Endodermal cell (in vitro differentiated cells): ENCODE measurements at regions not wholly inside any gene's neighbourhood (a gene's known extent, or its start where the extent isn't known, plus 50 kb on each side); places are given as distances from the start of the nearest gene placed in this dataset.

Source experiments
- DNase-seq: peaks from one replicate; pipeline ENCODE4 v3.0.0-alpha.2; 2017
- H3K27ac ChIP-seq: 2 replicates; pipeline ENCODE4 v1.5.1; 2013; ENCODE audit warnings: mild to moderate bottlenecking, low read depth, low read length, moderate library complexity
- H3K27me3 ChIP-seq: 2 replicates; pipeline ENCODE4 v1.6.1; 2013; ENCODE audit warnings: mild to moderate bottlenecking, low read length, moderate library complexity; ENCODE audit not compliant: insufficient read depth, control insufficient read depth, poor library complexity, severe bottlenecking
- H3K36me3 ChIP-seq: 2 replicates; pipeline ENCODE4 v1.7.0; 2013; ENCODE audit warnings: mild to moderate bottlenecking, low read length, moderate library complexity; ENCODE audit not compliant: control insufficient read depth, insufficient read depth
- H3K4me1 ChIP-seq: one replicate; pipeline ENCODE4 v1.7.0; 2013; ENCODE audit warnings: low read length; ENCODE audit not compliant: control insufficient read depth, insufficient read depth
- H3K4me3 ChIP-seq: 2 replicates; pipeline ENCODE4 v1.5.1; 2013; ENCODE audit warnings: mild to moderate bottlenecking, low read length, moderate library complexity
- H3K9ac ChIP-seq: 2 replicates; pipeline ENCODE4 v1.6.1; 2013; ENCODE audit warnings: mild to moderate bottlenecking, low read length, moderate library complexity; ENCODE audit not compliant: poor library complexity, severe bottlenecking; ENCODE audit errors: extremely low read depth
- H3K9me3 ChIP-seq: 2 replicates; pipeline ENCODE4 v1.6.1; 2013; ENCODE audit warnings: mild to moderate bottlenecking, low read length, moderate library complexity; ENCODE audit not compliant: control insufficient read depth
- H3K27ac Mint-ChIP-seq: 2 replicates; pipeline ENCODE4 v1.8.0; 2020; ENCODE audit warnings: mixed read lengths
- H3K27me3 Mint-ChIP-seq: 2 replicates; pipeline ENCODE4 v1.8.0; 2021; ENCODE audit warnings: mild to moderate bottlenecking, mixed read lengths; ENCODE audit not compliant: insufficient read depth
- H3K36me3 Mint-ChIP-seq: 2 replicates; pipeline ENCODE4 v1.8.0; 2020; ENCODE audit warnings: low read depth, mixed read lengths
- H3K4me1 Mint-ChIP-seq: 2 replicates; pipeline ENCODE4 v1.8.0; 2020; ENCODE audit warnings: mixed read lengths
- H3K4me3 Mint-ChIP-seq: 2 replicates; pipeline ENCODE4 v1.8.0; 2020; ENCODE audit warnings: mild to moderate bottlenecking, moderate library complexity, mixed read lengths
- H3K9me3 Mint-ChIP-seq: 2 replicates; pipeline ENCODE4 v1.8.0; 2020; ENCODE audit warnings: mild to moderate bottlenecking, mixed read lengths
- CTCF ChIP-seq: fragments of 200-600 bp; sonication (generic); conservative IDR thresholded peaks from 2 replicates; pipeline ENCODE4 v1.5.0; 2021; ENCODE audit warnings: antibody characterized with exemption, mild to moderate bottlenecking
- WGBS, 2 experiments: methylation state at CpG; one replicate each; pipeline versions ENCODE4 v1.1.5 to v1.1.7; 2013; ENCODE audit warnings: missing lambda C conversion rate in 2 of 2, mixed read lengths in 1 of 2; ENCODE audit not compliant: insufficient coverage in 1 of 2, insufficient read length in 1 of 2; 5-methylcytosine and 5-hydroxymethylcytosine counted together

GRCh38 chr20:39397646-39398045 is 435.5 kb downstream of the DHX35 start:
- Mint-ChIP-seq H3K9me3 (no peaks in the 10 kb centered on the region), H3K27ac (no peak overlapping the region), H3K27me3 (no peaks in the 10 kb centered on the region), H3K36me3 (no peaks in the 10 kb centered on the region), H3K4me1 (no peaks in the 10 kb centered on the region), H3K4me3 (no peak overlapping the region)
- no peak overlapping the region for H3K9ac ChIP-seq
- no peaks in the 10 kb centered on the region for H3K4me1 ChIP-seq
- DNase-seq = no peak
- H3K27me3 ChIP-seq = no peaks in the 10 kb centered on the region
- no peaks in the 10 kb centered on the region for H3K36me3 ChIP-seq
- 90 to 98% methylated on average over 2 of the region's 2 CpGs for WGBS, 2 experiments
- H3K4me3 ChIP-seq = no peak overlapping the region
- no peak for TF ChIP-seq CTCF
- H3K9me3 ChIP-seq = no peaks in the 10 kb centered on the region
- no peak overlapping the region for H3K27ac ChIP-seq

DNA sequence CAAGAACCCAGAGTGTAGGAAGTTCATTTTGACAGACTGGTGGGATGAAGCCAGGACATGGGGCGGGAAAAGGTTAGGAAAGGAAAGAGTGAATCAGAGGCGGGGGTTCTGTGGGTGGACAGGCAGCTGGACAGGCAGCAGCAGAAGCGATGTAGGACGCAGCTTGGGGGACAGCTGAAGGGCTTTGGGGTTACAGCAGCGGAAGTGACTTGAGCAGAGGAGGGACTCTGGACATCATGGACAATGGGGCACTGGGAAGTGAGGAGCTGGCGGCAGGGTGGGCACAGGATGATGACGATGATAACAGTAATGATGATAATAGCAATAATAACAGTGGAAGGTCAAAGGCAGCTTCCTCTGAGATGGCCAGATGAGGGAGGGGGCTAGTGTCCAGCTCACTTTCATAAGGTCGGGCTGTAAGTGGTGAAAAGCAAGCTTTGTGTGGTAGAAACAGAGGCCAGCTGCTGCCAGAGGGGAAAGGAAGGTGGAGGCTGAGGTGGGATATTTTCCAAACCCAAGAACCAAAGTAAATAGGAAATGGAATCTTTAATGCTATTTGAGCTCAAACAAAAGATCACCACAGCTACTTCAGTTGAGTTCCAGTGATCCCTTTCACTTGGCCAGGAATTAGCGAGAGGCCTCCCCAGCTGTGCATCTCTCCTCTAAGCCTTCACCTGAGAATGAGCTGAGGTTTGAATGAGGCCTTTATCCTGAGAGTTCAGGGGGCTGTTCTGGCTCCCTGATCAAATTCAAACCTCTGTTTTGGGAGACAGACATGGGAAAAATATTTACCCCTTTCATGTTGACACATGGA is 433.5 kb downstream of the DHX35 start:
- no peaks in the 10 kb centered on the region for H3K36me3 Mint-ChIP-seq
- Histone ChIP-seq H3K4me1 (no peaks in the 10 kb centered on the region), H3K36me3 (no peaks in the 10 kb centered on the region), H3K4me3 (no peak overlapping the region), H3K27ac (no peak overlapping the region), H3K9ac (no peak overlapping the region), H3K27me3 (no peaks in the 10 kb centered on the region), H3K9me3 (no peaks in the 10 kb centered on the region)
- H3K27ac Mint-ChIP-seq = no peak overlapping the region
- no peak overlapping the region for H3K4me3 Mint-ChIP-seq
- no peak for DNase-seq
- H3K27me3 Mint-ChIP-seq = no peaks in the 10 kb centered on the region
- 92 to 96% methylated on average over 4 to 9 of the region's 9 CpGs for WGBS, 2 experiments
- H3K4me1 Mint-ChIP-seq = no peaks in the 10 kb centered on the region
- no peaks in the 10 kb centered on the region for H3K9me3 Mint-ChIP-seq
- TF ChIP-seq CTCF = no peak

- no peak overlapping the region for H3K27ac ChIP-seq
- H3K36me3 ChIP-seq = no peaks in the 10 kb centered on the region
- no peak overlapping the region for H3K9ac ChIP-seq
- H3K9me3 Mint-ChIP-seq = no peaks in the 10 kb centered on the region
- DNase-seq = no peak
- H3K36me3 Mint-ChIP-seq = no peaks in the 10 kb centered on the region
- no peaks in the 10 kb centered on the region for H3K9me3 ChIP-seq
- 89 to 94% methylated on average over 2 of the region's 2 CpGs for WGBS, 2 experiments
- H3K27me3 Mint-ChIP-seq = no peaks in the 10 kb centered on the region
- no peak overlapping the region for H3K4me3 Mint-ChIP-seq
- H3K4me3 ChIP-seq = no peak overlapping the region
- no peaks in the 10 kb centered on the region for H3K4me1 ChIP-seq
- no peaks in the 10 kb centered on the region for H3K27me3 ChIP-seq
- peak; percentile 53 for TF ChIP-seq CTCF
- H3K4me1 Mint-ChIP-seq = no peaks in the 10 kb centered on the region
- no peak overlapping the region for H3K27ac Mint-ChIP-seq
Measured at GRCh38 chr20:39394461-39394860, 432.3 kb downstream of the DHX35 start.
